K562 (cell line): ENCODE measurements at regions not wholly inside any gene's neighbourhood (a gene's known extent, or its start where the extent isn't known, plus 50 kb on each side); places are given as distances from the start of the nearest gene placed in this dataset.

ENCODE experiments used
- ATAC-seq: fragments of 200-7000 bp; cut with Tn5 transposase; 3 replicates; pipeline ENCODE4 v1.9.1; 2020; ENCODE audit warnings: moderate library complexity
- BruUV-seq: library from RNA; stranded (reverse); fragments of 400-500 nt; replicated peaks from 2 replicates; lab custom pipeline; 2021; lab: Mats Ljungman, UMichigan
- CTCF ChIA-PET: fragments of 300-600 bp; formaldehyde crosslinking; extraction: SDS; loops from one replicate; lab custom pipeline; 2021; ENCODE audit warnings: low intra/inter-chr PET ratio; lab: Yijun Ruan, JAX
- POLR2A ChIA-PET: fragments of 300-600, 350-650 bp; sonication (Branson Sonifier 250); formaldehyde crosslinking; extraction: SDS; loops from one replicate; lab custom pipeline; 2021; ENCODE audit warnings: antibody characterized with exemption, inconsistent platforms; lab: Yijun Ruan, JAX
- DNase-seq, 4 experiments: peaks; one replicate each; pipeline versions ENCODE4 v3.0.0 to v3.0.0-alpha.2; 2011 to 2018; ENCODE audit warnings: low spot score in 3 of 4, mixed read lengths in 3 of 4; ENCODE audit errors: extremely low read depth in 1 of 4
- FAIRE-seq: peaks from 2 replicates; lab custom pipeline; 2011; peaks lifted over from hg19 to GRCh38; lab: Jason Lieb, UNC
- H2AFZ ChIP-seq: 2 replicates; pipeline ENCODE4 v1.6.0; 2011; ENCODE audit warnings: low read depth, low read length, control low read depth, inconsistent platforms
- H3K27ac ChIP-seq: fragments of 200-600 bp; 3 replicates; pipeline ENCODE4 v1.8.0; 2011; ENCODE audit warnings: low read depth, mild to moderate bottlenecking, control low read depth, inconsistent platforms, low read length, moderate library complexity, mixed read lengths; ENCODE audit errors: extremely low read depth
- H3K27me3 ChIP-seq, 2 experiments: fragments of 300-600 bp in 1 of 2; 2 replicates in 1 of 2; 3 replicates in 1 of 2; pipeline versions ENCODE4 v1.6.0 to v1.8.0; 2011; ENCODE audit warnings: inconsistent platforms in 2 of 2, low read length in 2 of 2, mild to moderate bottlenecking in 1 of 2, mixed read lengths in 1 of 2, moderate library complexity in 1 of 2; ENCODE audit not compliant: control insufficient read depth in 2 of 2, insufficient read depth in 2 of 2
- H3K36me3 ChIP-seq: fragments of 300-600 bp; 3 replicates; pipeline ENCODE4 v1.8.0; 2011; ENCODE audit warnings: mild to moderate bottlenecking, low read length, inconsistent platforms; ENCODE audit not compliant: control insufficient read depth, insufficient read depth
- H3K4me1 ChIP-seq, 2 experiments: fragments of 200-600 bp in 1 of 2; replicated peaks in 1 of 2; 2 replicates in 1 of 2; 3 replicates in 1 of 2; pipeline versions ENCODE4 v1.5.1 to v1.8.0; 2011; ENCODE audit warnings: inconsistent platforms in 2 of 2, low read length in 2 of 2, mild to moderate bottlenecking in 1 of 2, mixed read lengths in 1 of 2, moderate library complexity in 1 of 2; ENCODE audit not compliant: control insufficient read depth in 2 of 2, insufficient read depth in 2 of 2
- H3K4me2 ChIP-seq: 2 replicates; pipeline ENCODE4 v1.6.1; 2011; ENCODE audit warnings: low read length, control low read depth, inconsistent platforms, mixed read lengths; ENCODE audit not compliant: insufficient read depth
- H3K4me3 ChIP-seq: fragments of 200-600 bp; sonication (generic), shearing (Covaris generic); 2 replicates; pipeline ENCODE4 v1.5.1; 2016; ENCODE audit warnings: control low read depth, inconsistent platforms
- H3K79me2 ChIP-seq: fragments of 200-600 bp; 3 replicates; pipeline ENCODE4 v1.8.0; 2011; ENCODE audit warnings: low read length, inconsistent platforms; ENCODE audit not compliant: control insufficient read depth, insufficient read depth
- H3K9ac ChIP-seq, 2 experiments: 2 replicates each; pipeline versions ENCODE4 v1.6.0 to v1.6.1; 2011; ENCODE audit warnings: low read depth in 2 of 2, low read length in 2 of 2, control low read depth in 1 of 2, inconsistent platforms in 1 of 2, mild to moderate bottlenecking in 1 of 2, mixed read lengths in 1 of 2; ENCODE audit not compliant: insufficient read depth in 1 of 2
- H3K9me1 ChIP-seq: one replicate; pipeline ENCODE4 v1.6.0; 2011; ENCODE audit warnings: inconsistent platforms, mild to moderate bottlenecking, low read length, moderate library complexity; ENCODE audit not compliant: control insufficient read depth, insufficient read depth
- H3K9me3 ChIP-seq: replicated peaks from 2 replicates; pipeline ENCODE4 v1.5.1; 2011; ENCODE audit warnings: low read depth, low read length, inconsistent platforms; ENCODE audit not compliant: control insufficient read depth, insufficient read depth
- H4K20me1 ChIP-seq: replicated peaks from 2 replicates; pipeline ENCODE4 v1.6.1; 2011; ENCODE audit warnings: low read length, inconsistent platforms, mixed read lengths; ENCODE audit not compliant: control insufficient read depth, insufficient read depth
- ARID1B ChIP-seq: fragments of 450-650 bp; IDR thresholded peaks from 2 replicates; pipeline ENCODE4 v1.6.1; 2016; ENCODE audit warnings: antibody characterized with exemption, mild to moderate bottlenecking, inconsistent platforms
- ATF1 ChIP-seq, 2 experiments: fragments of 450-650 bp in 1 of 2; IDR thresholded peaks; 2 replicates each; pipeline ENCODE4 v1.6.1; 2016; ENCODE audit warnings: missing compliant biosample characterization in 1 of 2, missing genetic modification characterization in 1 of 2
- CBFB ChIP-seq: sonication (generic); formaldehyde crosslinking; IDR thresholded peaks from 2 replicates; pipeline ENCODE4 v1.4.0; 2020; ENCODE audit warnings: mild to moderate bottlenecking, missing genetic modification reagents
- FOSL1 ChIP-seq: fragments of 200-800 bp; sonication (Bioruptor generic); conservative IDR thresholded peaks from 2 replicates; pipeline ENCODE4 v1.6.1; 2016; ENCODE audit warnings: missing genetic modification characterization, missing compliant biosample characterization
- HMGN3 ChIP-seq: IDR thresholded peaks from 2 replicates; pipeline ENCODE4 v1.6.1; 2011; ENCODE audit warnings: borderline replicate concordance, low read depth, mild to moderate bottlenecking, mixed read lengths, low read length; ENCODE audit not compliant: insufficient read length; ENCODE audit errors: extremely low read depth
- POLR2B ChIP-seq: fragments of 450-650 bp; IDR thresholded peaks from 2 replicates; pipeline ENCODE4 v1.6.1; 2018; ENCODE audit warnings: low read depth; ENCODE audit not compliant: partially characterized antibody
- POU5F1 ChIP-seq: fragments of 150-350 bp; IDR thresholded peaks from 2 replicates; pipeline ENCODE4 v1.6.1; 2014; ENCODE audit warnings: borderline replicate concordance, low read length, low read depth, mild to moderate bottlenecking; ENCODE audit not compliant: partially characterized antibody
- RUNX1 ChIP-seq: sonication (generic); IDR thresholded peaks from 2 replicates; pipeline ENCODE4 v1.6.1; 2016; ENCODE audit warnings: antibody characterized with exemption, low read depth
- SMARCE1 ChIP-seq: fragments of 450-650 bp; IDR thresholded peaks from 2 replicates; pipeline ENCODE4 v1.7.1; 2016; ENCODE audit warnings: mild to moderate bottlenecking
- TBL1XR1 ChIP-seq, 2 experiments: IDR thresholded peaks; 2 replicates each; pipeline ENCODE4 v1.6.1; 2012; ENCODE audit warnings: improper control_type of control experiment in 2 of 2, low read length in 2 of 2, mild to moderate bottlenecking in 1 of 2
- XRCC3 ChIP-seq: fragments of 450-650 bp; IDR thresholded peaks from 2 replicates; pipeline ENCODE4 v1.6.1; 2017; ENCODE audit warnings: mild to moderate bottlenecking, moderate library complexity
- ZNF41 ChIP-seq: fragments of 250-450 bp; sonication (Bioruptor Pico); conservative IDR thresholded peaks from 2 replicates; pipeline ENCODE4 v1.4.0; 2020; ENCODE audit warnings: mild to moderate bottlenecking
- ZNF766 ChIP-seq: fragments of 200-800 bp; sonication (Bioruptor generic); conservative IDR thresholded peaks from 2 replicates; pipeline ENCODE4 v1.6.1; 2016; ENCODE audit warnings: missing genetic modification characterization, missing compliant biosample characterization
- WGBS: fragments of 100-300 bp; shearing (Covaris generic); methylation state at CpG from one replicate; pipeline ENCODE4 v1.1.6; 2016; ENCODE audit warnings: low coverage, mixed read lengths; ENCODE audit not compliant: insufficient coverage; ENCODE audit errors: missing lambda C conversion rate; 5-methylcytosine and 5-hydroxymethylcytosine counted together
- in situ Hi-C: fragments of 300-500 bp; cut with MboI; formaldehyde crosslinking; loops from 4 replicates; pipeline ENCODE4 v1.15.0; 2018; ENCODE audit warnings: inconsistent platforms, mixed read lengths
- intact Hi-C: fragments of 100-400 bp; cut with micrococcal nuclease; formaldehyde crosslinking; loops from 2 replicates; pipeline ENCODE4 v1.14.2; 2022
- TF ChIP-seq, protein P1 (sequence below): fragments of 450-650 bp; conservative IDR thresholded peaks from 2 replicates; pipeline ENCODE4 v1.6.1; 2016; ENCODE audit warnings: missing genetic modification characterization, low read depth, mild to moderate bottlenecking, missing compliant biosample characterization, moderate library complexity
- TF ChIP-seq, protein P2 (sequence below): sonication (generic); formaldehyde crosslinking; IDR thresholded peaks from 2 replicates; pipeline ENCODE4 v1.8.0; 2022; ENCODE audit warnings: missing genetic modification reagents, mild to moderate bottlenecking, borderline replicate concordance
- TF ChIP-seq, protein P3 (sequence below): fragments of 250-450 bp; sonication (Bioruptor Pico); IDR thresholded peaks from 2 replicates; pipeline ENCODE4 v1.4.0; 2020; ENCODE audit warnings: mild to moderate bottlenecking
- TF ChIP-seq, protein P4 (sequence below), 2 experiments: fragments of 250-450 bp in 1 of 2; fragments of 450-650 bp in 1 of 2; sonication (Bioruptor Pico) in 1 of 2; IDR thresholded peaks; 2 replicates each; pipeline versions ENCODE4 v1.6.1 to v1.8.0; 2016 to 2021; ENCODE audit warnings: mild to moderate bottlenecking in 2 of 2, moderate library complexity in 2 of 2, missing compliant biosample characterization in 1 of 2, missing genetic modification characterization in 1 of 2

DNA sequence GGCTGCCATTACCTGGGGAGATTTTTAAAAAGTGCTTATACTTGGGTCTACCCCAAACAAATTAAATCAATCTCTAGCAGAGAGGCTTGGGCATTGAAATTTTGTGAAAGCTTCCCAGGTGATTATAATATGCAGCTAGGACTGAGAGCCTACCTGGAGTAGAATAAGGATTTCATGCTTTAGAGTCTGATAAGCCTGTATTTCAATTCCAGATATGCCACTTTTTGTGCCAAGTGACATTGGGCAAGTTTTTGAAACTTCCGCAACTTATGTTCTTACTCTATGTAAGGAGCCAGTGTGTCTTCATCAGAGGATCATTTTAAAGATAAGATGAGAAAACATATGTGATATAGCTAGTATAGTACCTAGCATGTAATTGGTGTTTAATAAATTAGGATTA is 159.8 kb upstream of the LRIG3 start:
- BruUV-seq, result no TSS peak

More for the DNA sequence above, 159.8 kb upstream of the LRIG3 start:
- in situ Hi-C loops (no loop called here), intact Hi-C loops (no loop called here)
- ChIA-PET CTCF (interaction anchor here (0.7 kb wide), 1 partner anchor 287 kb away, joined by 3 read pairs; no protein-coding TSS in a partner anchor), POLR2A (no interaction called here)
- Histone ChIP-seq H3K36me3 (no peaks in the 10 kb centered on the region), H3K27me3 (no peaks in the 10 kb centered on the region), H3K79me2 (no peaks in the 10 kb centered on the region), H3K9ac (no peak overlapping the region), H3K9me1 (no peaks in the 10 kb centered on the region), H3K27ac (no peak overlapping the region), H3K4me2 (no peak overlapping the region), H4K20me1 (no peaks in the 10 kb centered on the region), H3K4me3 (no peak overlapping the region), H3K4me1 (no peaks in the 10 kb centered on the region), H2AFZ (no peak overlapping the region), H3K9me3 (no peaks in the 10 kb centered on the region)
- ATAC-seq (no peak), FAIRE-seq (no peak), DNase-seq (no peak)
- WGBS, result 0% methylated on average over 1 of the region's 1 CpG
- TF ChIP-seq SMARCE1 (no peak), ZNF766 (CRISPR knock-in tag) (no peak), ARID1B (no peak), XRCC3 (no peak), ZNF41 (no peak), RUNX1 (no peak), FOSL1 (tag) (no peak), POU5F1 (no peak), CBFB (CRISPR knock-in tag) (no peak), ATF1 (CRISPR knock-in tag; IDR thresholded peaks at IDR 0.05) (no peak), ATF1 (tag; IDR thresholded peaks at IDR 0.05) (no peak), TBL1XR1 (IDR thresholded peaks at IDR 0.05; ENCODE audit: low read length in 2 of 2) (no peak), POLR2B (no peak), HMGN3 (no peak)
- TF ChIP-seq, protein P1, sequence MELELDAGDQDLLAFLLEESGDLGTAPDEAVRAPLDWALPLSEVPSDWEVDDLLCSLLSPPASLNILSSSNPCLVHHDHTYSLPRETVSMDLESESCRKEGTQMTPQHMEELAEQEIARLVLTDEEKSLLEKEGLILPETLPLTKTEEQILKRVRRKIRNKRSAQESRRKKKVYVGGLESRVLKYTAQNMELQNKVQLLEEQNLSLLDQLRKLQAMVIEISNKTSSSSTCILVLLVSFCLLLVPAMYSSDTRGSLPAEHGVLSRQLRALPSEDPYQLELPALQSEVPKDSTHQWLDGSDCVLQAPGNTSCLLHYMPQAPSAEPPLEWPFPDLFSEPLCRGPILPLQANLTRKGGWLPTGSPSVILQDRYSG (tag), result no peak
- TF ChIP-seq, protein P2, sequence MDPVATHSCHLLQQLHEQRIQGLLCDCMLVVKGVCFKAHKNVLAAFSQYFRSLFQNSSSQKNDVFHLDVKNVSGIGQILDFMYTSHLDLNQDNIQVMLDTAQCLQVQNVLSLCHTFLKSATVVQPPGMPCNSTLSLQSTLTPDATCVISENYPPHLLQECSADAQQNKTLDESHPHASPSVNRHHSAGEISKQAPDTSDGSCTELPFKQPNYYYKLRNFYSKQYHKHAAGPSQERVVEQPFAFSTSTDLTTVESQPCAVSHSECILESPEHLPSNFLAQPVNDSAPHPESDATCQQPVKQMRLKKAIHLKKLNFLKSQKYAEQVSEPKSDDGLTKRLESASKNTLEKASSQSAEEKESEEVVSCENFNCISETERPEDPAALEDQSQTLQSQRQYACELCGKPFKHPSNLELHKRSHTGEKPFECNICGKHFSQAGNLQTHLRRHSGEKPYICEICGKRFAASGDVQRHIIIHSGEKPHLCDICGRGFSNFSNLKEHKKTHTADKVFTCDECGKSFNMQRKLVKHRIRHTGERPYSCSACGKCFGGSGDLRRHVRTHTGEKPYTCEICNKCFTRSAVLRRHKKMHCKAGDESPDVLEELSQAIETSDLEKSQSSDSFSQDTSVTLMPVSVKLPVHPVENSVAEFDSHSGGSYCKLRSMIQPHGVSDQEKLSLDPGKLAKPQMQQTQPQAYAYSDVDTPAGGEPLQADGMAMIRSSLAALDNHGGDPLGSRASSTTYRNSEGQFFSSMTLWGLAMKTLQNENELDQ (CRISPR knock-in tag), result no peak
- TF ChIP-seq, protein P3, sequence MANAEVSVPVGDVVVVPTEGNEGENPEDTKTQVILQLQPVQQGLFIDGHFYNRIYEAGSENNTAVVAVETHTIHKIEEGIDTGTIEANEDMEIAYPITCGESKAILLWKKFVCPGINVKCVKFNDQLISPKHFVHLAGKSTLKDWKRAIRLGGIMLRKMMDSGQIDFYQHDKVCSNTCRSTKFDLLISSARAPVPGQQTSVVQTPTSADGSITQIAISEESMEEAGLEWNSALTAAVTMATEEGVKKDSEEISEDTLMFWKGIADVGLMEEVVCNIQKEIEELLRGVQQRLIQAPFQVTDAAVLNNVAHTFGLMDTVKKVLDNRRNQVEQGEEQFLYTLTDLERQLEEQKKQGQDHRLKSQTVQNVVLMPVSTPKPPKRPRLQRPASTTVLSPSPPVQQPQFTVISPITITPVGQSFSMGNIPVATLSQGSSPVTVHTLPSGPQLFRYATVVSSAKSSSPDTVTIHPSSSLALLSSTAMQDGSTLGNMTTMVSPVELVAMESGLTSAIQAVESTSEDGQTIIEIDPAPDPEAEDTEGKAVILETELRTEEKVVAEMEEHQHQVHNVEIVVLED (CRISPR knock-in tag), result no peak
- TF ChIP-seq, protein P4, sequence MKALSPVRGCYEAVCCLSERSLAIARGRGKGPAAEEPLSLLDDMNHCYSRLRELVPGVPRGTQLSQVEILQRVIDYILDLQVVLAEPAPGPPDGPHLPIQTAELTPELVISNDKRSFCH (CRISPR knock-in tag; IDR thresholded peaks at IDR 0.05), result no peak
- TF ChIP-seq, protein P4 (tag; IDR thresholded peaks at IDR 0.05), result no peak
